ENCODE measurements at regions not wholly inside any gene's neighbourhood (a gene's known extent, or its start where the extent isn't known, plus 50 kb on each side); places are given as distances from the start of the nearest gene placed in this dataset.

DNA sequence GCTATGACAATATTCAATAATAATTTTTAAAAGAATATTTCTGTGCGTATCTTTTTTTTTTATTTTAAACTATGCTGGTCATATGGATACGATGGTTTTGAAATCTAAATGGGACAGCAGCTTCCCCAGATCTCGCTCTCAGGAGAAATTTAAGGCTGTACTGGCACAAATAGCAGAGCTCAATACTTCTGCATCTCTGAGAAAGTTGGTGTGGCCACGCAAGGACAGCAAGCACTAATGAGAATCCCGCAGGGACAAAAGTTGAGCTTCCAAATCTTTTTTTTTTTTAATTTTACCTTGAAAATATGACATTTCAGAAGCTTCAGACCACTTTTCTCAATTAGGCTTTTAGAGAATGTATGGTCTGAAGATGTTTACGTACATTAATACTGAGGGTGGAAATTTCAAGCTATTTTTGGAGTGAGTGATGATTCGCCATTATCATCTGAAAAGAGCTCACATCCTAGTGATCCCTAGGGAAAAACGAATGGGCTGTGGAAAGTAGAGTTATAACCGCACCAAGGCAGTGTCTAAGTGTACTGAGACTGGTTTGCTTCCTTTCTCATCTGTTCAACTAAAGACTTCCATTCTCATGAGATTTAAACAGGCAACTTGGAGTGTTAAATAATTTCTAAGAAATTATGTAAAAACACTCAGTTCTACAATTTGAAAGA is 840.0 kb downstream of the C6orf118 start:
- DNase-seq = no peak
- POLR2A ChIA-PET = no interaction called here
- Mint-ChIP-seq H3K4me3 (no peak overlapping the region), H3K27ac (no peak overlapping the region), H3K27me3 (no peaks in the 10 kb centered on the region), H3K36me3 (ENCODE audit: low read depth) (no peaks in the 10 kb centered on the region), H3K4me1 (no peaks in the 10 kb centered on the region), H3K9me3 (peaks cover 2% of the 10 kb centered on the region)
- CTCF ChIA-PET = interaction anchor here (0.6 kb wide), 1 partner anchor 288 kb away, joined by 3 read pairs; no protein-coding TSS in a partner anchor

DNA sequence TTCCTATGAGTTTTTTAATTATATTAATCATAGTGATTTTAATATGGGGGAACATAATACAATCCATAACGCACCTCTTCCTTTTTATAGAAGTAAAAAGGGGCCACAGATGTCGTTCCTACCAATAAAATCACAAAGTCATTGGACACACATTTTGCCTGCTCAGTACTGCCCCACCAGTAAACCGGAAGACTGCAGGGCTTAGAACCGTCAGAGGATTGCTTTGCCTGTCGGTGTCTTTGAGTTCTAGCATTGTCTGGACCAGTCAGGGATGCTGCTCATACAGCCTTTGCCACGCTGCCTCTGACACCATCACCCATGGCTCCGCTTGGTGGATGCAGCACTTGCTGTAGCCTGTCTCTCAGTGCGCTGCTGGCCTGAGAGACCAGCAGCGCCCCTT is 853.6 kb downstream of the C6orf118 start:
- no peaks in the 10 kb centered on the region for H3K36me3 Mint-ChIP-seq (ENCODE audit: low read depth)

DNA sequence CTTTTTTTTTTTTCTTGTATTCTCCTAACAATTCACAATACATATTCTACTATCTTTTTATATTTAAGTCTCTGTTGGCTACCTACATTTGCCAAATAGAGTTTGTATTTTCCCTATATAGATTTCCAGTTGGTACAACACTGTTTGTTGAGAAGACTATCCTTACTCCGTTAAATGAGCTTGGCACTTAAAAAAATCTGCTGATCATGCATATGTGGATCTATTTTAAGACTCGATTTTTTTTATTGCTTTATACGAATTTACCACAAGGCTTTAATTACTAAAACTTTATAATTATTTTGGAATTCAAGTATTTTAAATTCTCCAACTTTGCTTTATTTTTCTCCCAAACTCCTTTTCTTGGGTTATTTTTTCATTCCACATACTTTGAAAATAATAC is 855.6 kb downstream of the C6orf118 start:
- Mint-ChIP-seq H3K27ac (no peak overlapping the region), H3K27me3 (no peaks in the 10 kb centered on the region), H3K4me3 (no peak overlapping the region), H3K9me3 (peaks cover 5% of the 10 kb centered on the region), H3K4me1 (no peaks in the 10 kb centered on the region), H3K36me3 (ENCODE audit: low read depth) (no peaks in the 10 kb centered on the region)
- CTCF ChIA-PET = no interaction called here
- POLR2A ChIA-PET = no interaction called here
- no peak for DNase-seq

More for the DNA sequence above, 853.6 kb downstream of the C6orf118 start:
- Mint-ChIP-seq H3K27ac (no peak overlapping the region), H3K9me3 (peaks cover 3% of the 10 kb centered on the region), H3K4me3 (no peak overlapping the region), H3K27me3 (no peaks in the 10 kb centered on the region), H3K4me1 (no peaks in the 10 kb centered on the region)
- DNase-seq = no peak
- POLR2A ChIA-PET = no interaction called here
- CTCF ChIA-PET = no interaction called here

DNA sequence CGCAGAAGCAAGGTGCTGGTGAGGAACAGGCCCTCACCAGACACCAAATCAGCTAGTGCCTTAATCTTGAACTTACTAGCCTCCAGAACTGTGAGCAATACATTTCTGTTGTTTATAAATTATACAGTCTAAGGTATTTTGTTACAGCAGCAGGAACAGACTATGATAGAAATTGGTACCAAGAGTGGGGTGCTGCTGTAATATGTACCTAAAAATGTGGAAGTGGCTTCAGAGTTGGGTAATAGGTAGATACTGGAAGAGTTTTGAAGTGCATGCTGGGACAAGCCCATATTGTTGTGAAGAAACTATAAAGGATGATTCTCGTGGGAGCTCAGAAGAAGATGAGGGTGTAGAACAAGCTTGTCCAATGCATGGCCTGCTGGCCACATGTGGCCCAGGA is 866.8 kb downstream of the C6orf118 start:
- Mint-ChIP-seq H3K36me3 (ENCODE audit: low read depth) (no peaks in the 10 kb centered on the region), H3K4me1 (no peaks in the 10 kb centered on the region), H3K9me3 (peaks cover 13% of the 10 kb centered on the region), H3K27me3 (no peaks in the 10 kb centered on the region), H3K27ac (no peak overlapping the region), H3K4me3 (no peak overlapping the region)
- CTCF ChIA-PET = no interaction called here
- POLR2A ChIA-PET = interaction anchor here (0.6 kb wide), 1 partner anchor 1156 kb away, joined by 3 read pairs; no protein-coding TSS in a partner anchor
- no peak for DNase-seq

DNA sequence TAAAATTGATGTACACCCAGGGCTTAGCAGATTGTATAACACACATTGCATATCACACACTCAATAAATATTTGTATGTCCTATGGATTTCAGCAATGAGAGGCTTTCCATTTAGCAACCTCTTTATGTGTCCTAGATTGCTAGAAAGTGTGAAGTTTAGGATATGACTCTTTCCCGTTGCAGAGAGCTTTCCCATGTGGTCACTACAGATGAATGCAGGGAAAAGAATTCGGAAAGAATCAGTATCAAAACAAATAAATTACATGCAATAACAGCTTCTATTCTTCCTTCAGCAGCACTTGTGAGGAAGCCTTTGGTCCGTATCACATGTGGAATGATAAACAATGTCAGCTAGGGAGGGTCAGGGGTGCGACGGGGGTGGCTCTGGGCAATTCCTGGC is 870.1 kb downstream of the C6orf118 start:
- no peak for DNase-seq
- H3K36me3 Mint-ChIP-seq (ENCODE audit: low read depth) = no peaks in the 10 kb centered on the region
- H3K27me3 Mint-ChIP-seq = no peaks in the 10 kb centered on the region
- no peak overlapping the region for H3K27ac Mint-ChIP-seq
- ChIA-PET CTCF (interaction anchor here (0.6 kb wide), 1 partner anchor 388 kb away, joined by 3 read pairs; no protein-coding TSS in a partner anchor), POLR2A (no interaction called here)
- no peaks in the 10 kb centered on the region for H3K4me1 Mint-ChIP-seq
- H3K9me3 Mint-ChIP-seq = peaks cover 13% of the 10 kb centered on the region
- no peak overlapping the region for H3K4me3 Mint-ChIP-seq

DNA sequence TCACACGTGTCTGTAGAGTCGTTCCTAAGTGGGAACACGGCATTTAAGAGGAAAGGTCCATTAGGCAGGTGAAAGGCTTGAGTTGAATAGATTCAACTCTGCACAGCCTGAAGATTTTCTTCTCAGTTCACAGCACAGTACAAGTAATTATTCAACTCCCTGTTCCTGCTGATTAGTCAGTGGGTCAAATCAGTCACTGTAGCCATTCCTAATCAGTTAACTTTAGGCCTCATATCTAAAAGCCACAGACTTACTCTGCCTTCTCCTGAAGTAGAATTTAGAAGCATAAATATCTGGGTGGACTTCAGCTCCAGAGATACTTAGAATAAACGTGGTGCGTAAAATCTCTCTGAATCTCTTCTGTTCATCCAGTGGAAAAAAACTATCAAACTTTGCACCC is 872.4 kb downstream of the C6orf118 start:
- no peak for DNase-seq
- ChIA-PET POLR2A (no interaction called here), CTCF (no interaction called here)
- no peaks in the 10 kb centered on the region for H3K36me3 Mint-ChIP-seq (ENCODE audit: low read depth)
- H3K27ac Mint-ChIP-seq = no peak overlapping the region
- H3K4me3 Mint-ChIP-seq = no peak overlapping the region
- no peaks in the 10 kb centered on the region for H3K4me1 Mint-ChIP-seq
- H3K27me3 Mint-ChIP-seq = no peaks in the 10 kb centered on the region
- H3K9me3 Mint-ChIP-seq = peaks cover 7% of the 10 kb centered on the region

DNA sequence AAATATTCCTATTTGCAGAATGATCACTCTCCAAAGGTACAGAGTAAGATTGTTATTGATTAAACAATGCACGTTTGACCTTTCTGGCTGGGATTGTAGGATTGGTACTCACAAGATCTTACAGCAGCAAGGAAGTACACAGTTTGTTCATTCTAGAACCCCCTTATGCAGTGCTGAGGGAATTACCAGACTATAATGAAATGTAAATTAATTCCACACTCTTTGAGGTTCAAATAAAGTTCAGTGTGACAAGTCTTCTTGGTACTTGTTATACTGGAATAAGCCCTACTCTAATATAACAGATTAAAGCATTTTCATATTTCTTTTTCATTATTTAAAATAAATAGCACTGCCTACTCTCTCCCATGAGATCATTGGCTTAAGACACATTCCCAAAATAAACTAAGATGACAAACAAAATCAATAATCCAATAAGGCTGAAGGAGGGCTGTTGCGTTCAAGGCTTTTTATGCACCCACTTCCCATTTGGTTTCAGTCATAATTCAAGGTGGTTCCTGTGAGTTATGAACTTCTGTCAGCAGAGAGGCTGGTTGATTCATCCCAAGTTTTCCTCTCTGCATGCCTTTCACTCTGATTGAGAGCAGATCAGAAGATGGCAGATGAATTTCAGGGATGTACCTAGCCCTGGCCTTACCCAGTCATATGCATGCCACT is 881.5 kb downstream of the C6orf118 start:
- no peaks in the 10 kb centered on the region for H3K4me1 Mint-ChIP-seq
- no peak overlapping the region for H3K4me3 Mint-ChIP-seq
- peaks cover 22% of the 10 kb centered on the region for H3K9me3 Mint-ChIP-seq
- no peaks in the 10 kb centered on the region for H3K27me3 Mint-ChIP-seq
- ChIA-PET CTCF (no interaction called here), POLR2A (no interaction called here)
- DNase-seq = no peak
- H3K27ac Mint-ChIP-seq = no peak overlapping the region
- no peaks in the 10 kb centered on the region for H3K36me3 Mint-ChIP-seq (ENCODE audit: low read depth)

DNA sequence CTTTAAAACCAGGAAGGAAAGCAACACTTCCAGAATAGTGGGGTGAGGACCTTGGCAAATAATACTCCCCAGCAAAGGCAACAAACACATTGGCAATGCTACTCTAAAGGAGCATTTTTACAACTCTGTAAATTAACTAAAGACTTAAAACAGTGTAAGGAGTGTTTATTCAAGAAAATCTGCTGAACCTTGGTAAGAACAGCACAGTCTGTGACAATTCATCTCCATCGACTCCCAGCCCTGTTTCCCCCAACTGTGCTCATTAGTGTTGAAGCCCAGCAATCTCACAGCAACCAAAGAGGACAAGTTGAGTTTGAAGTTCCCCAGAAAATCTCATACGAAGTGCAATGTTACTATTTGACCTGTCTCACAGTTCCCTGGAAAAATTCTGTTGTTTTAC is 884.9 kb downstream of the C6orf118 start:
- no peaks in the 10 kb centered on the region for H3K36me3 Mint-ChIP-seq (ENCODE audit: low read depth)
- no peak overlapping the region for H3K4me3 Mint-ChIP-seq
- H3K27ac Mint-ChIP-seq = no peak overlapping the region
- H3K9me3 Mint-ChIP-seq = peaks cover 24% of the 10 kb centered on the region
- no peaks in the 10 kb centered on the region for H3K27me3 Mint-ChIP-seq
- no peaks in the 10 kb centered on the region for H3K4me1 Mint-ChIP-seq
- ChIA-PET POLR2A (no interaction called here), CTCF (no interaction called here)
- no peak for DNase-seq

DNA sequence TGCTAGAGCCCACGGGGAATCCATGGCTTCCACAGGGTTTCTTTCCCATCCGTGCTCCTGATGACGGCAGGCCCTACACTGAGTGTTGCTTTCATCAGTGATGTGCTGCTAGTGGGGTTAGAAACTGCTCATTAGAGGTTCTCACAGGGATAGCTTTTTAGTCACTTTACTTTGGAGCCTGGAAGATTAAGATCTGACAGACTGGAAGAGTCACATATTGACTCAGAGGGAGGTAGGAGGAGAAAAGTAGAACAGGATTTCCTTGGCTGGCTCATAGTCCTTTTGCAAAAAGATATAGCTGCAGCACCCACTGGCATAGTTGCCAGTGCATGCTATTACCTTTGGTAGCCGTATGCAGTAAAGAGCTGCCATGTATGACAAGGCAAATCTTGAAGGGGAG is 890.3 kb downstream of the C6orf118 start:
- H3K9me3 Mint-ChIP-seq = peaks cover 15% of the 10 kb centered on the region
- no peak overlapping the region for H3K27ac Mint-ChIP-seq
- ChIA-PET POLR2A (no interaction called here), CTCF (no interaction called here)
- DNase-seq = no peak
- no peaks in the 10 kb centered on the region for H3K27me3 Mint-ChIP-seq
- no peaks in the 10 kb centered on the region for H3K4me1 Mint-ChIP-seq
- no peak overlapping the region for H3K4me3 Mint-ChIP-seq
- no peaks in the 10 kb centered on the region for H3K36me3 Mint-ChIP-seq (ENCODE audit: low read depth)

DNA sequence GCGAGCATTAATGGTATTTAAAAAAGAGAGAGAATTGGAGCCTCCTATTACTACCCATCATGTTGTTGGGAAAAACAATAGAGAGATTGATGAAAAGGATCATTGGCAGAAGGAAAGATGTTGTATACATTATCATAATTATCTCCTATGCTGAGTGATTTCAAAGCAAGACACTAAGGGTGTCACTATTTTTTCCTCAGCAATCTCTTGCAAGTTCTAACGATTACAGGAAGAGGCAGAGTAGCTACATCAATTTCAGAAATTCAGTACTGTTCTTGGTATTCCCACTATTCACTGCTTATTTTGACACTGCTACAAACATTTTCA is 891.2 kb downstream of the C6orf118 start:
- Mint-ChIP-seq H3K9me3 (peaks cover 12% of the 10 kb centered on the region), H3K4me3 (no peak overlapping the region), H3K27ac (no peak overlapping the region), H3K36me3 (ENCODE audit: low read depth) (no peaks in the 10 kb centered on the region), H3K27me3 (no peaks in the 10 kb centered on the region), H3K4me1 (no peaks in the 10 kb centered on the region)
- ChIA-PET CTCF (no interaction called here), POLR2A (no interaction called here)
- DNase-seq = no peak

DNA sequence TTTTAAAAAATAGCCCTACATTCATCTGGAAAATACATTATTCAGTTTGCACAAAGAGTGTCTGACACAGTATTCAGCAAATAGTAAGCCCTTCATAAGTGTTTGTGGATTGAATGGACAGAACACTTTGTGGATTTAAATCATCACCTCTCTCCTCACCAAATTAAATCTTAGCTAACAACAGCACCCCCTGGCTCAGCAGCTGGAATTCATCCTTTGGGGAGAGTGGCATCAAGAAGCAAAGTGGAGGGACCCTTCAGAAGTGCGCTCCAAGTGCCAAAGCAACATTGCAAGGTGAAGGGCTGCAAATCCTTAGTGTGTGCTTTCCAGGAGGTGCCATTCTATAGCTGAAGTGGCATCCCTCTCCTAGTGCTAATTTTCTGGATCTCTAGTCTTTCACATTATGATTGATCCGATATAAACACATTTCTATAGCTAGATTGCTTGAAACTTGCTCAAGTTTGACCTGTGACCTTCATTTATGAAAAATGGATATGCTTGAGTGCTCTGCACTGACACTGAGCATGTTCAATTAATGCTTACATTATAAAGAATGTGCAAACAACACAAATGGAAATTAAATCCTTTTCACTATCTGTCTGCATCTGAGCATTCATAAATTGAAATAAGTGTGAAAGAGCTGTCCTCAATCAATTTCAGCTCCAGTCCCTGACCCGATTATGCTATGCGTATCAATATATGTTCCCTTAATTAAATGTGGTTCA is 891.7 kb downstream of the C6orf118 start:
- DNase-seq = no peak
- H3K27ac Mint-ChIP-seq = no peak overlapping the region
- POLR2A ChIA-PET = no interaction called here
- peaks cover 11% of the 10 kb centered on the region for H3K9me3 Mint-ChIP-seq
- CTCF ChIA-PET = no interaction called here
- H3K4me3 Mint-ChIP-seq = no peak overlapping the region
- no peaks in the 10 kb centered on the region for H3K36me3 Mint-ChIP-seq (ENCODE audit: low read depth)
- no peaks in the 10 kb centered on the region for H3K4me1 Mint-ChIP-seq
- no peaks in the 10 kb centered on the region for H3K27me3 Mint-ChIP-seq

DNA sequence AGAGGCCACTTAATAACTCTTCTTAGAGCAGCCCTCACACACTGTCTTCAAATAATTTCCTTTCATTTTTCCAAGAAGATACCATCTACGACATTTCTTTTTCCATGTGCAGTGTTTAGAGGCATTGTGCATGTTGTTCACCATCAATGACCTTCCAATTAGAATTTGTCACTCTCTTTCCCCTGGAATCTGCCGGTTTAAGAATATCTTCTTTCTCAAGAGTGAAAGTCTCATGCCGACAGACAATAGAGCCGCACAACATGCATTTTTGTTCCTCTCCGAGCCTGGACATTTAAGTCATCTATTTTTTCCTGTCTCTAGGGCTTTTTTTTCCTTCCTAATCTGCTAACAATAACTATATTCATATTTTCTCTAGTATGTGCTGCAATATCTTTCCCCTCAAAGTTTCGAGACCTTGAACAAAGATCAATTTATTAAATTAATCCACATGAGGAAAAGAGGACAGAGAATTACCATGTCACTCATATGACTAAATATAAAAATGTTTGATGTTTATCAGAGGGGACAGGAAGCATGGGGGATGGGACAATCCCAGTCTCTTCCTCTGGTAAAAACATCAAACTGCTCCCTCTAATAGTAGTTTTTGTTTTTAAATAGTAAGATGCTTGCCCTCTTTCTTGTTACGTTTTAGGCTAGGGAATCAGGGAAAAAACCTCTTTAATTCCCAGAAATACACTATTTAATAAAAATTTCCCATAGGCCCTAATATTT is 893.4 kb downstream of the C6orf118 start:
- CTCF ChIA-PET = no interaction called here
- H3K27ac Mint-ChIP-seq = no peak overlapping the region
- no peaks in the 10 kb centered on the region for H3K27me3 Mint-ChIP-seq
- H3K36me3 Mint-ChIP-seq (ENCODE audit: low read depth) = no peaks in the 10 kb centered on the region
- H3K9me3 Mint-ChIP-seq = peaks cover 3% of the 10 kb centered on the region
- no peak overlapping the region for H3K4me3 Mint-ChIP-seq
- DNase-seq = no peak
- POLR2A ChIA-PET = no interaction called here
- no peaks in the 10 kb centered on the region for H3K4me1 Mint-ChIP-seq

DNA sequence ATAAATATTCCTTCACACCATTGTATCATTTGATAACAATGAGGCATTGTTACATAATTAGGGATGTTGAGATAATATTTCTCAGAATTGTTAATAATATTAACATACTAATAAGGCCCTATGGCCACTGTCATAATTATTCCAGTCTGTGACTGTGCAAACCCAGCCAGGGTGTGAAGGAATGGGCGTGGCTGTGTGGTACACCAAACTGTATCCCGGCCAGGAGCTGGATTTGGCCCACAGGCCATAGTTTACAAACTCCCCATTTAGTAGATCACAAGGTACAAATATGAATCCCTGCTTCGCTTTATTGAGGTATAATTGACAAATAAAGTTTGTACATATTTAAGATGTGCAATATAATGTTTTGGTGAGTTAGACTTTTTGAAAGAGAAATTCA is 894.7 kb downstream of the C6orf118 start:
- CTCF ChIA-PET = no interaction called here
- DNase-seq = no peak
- no peaks in the 10 kb centered on the region for H3K36me3 Mint-ChIP-seq (ENCODE audit: low read depth)
- H3K4me3 Mint-ChIP-seq = no peak overlapping the region
- peaks cover 3% of the 10 kb centered on the region for H3K9me3 Mint-ChIP-seq
- H3K4me1 Mint-ChIP-seq = no peaks in the 10 kb centered on the region
- POLR2A ChIA-PET = no interaction called here
- no peaks in the 10 kb centered on the region for H3K27me3 Mint-ChIP-seq
- H3K27ac Mint-ChIP-seq = no peak overlapping the region
